ENCODE measurements at regions not wholly inside any gene's neighbourhood (a gene's known extent, or its start where the extent isn't known, plus 50 kb on each side); places are given as distances from the start of the nearest gene placed in this dataset.
"Not testable (repeated sequence)": the region's sequence is repeated elsewhere in the genome, so short reads cannot be mapped to it uniquely, and the experiment has no call there.

DNA sequence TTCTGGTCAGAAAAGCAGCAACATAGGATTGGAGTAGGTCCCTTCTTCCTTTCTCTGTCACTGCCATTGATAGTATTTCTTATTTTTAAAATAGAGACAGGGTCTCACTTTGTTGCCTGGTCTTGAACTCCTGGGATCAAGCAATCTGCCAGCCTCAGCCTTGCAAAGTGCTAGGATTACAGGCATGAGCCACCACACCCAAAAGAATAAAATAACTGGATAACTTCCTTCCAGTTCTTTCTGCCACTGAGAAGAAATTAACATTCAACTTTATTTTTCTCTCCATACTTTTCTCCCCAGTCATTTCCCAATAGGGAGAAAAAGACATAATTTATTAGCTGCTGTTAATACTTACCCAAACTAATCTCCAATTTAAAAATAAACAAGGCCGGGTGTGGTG lies 91.9 kb upstream of the MED13 start:
- H3K27me3 ChIP-seq, result no peaks in the 10 kb centered on the region
- H3K27ac ChIP-seq, result no peak overlapping the region
- H3K36me3 ChIP-seq, result no peaks in the 10 kb centered on the region
- no peak overlapping the region for H3K9ac ChIP-seq
- no peaks in the 10 kb centered on the region for H3K4me1 ChIP-seq
- no peaks in the 10 kb centered on the region for H3K9me3 ChIP-seq (replicated peaks in 1 of 11)
- TF ChIP-seq Cebpa-rat (IDR thresholded peaks at IDR 0.05), result no peak
- no peaks in the 10 kb centered on the region for H4K20me1 ChIP-seq
- no peak overlapping the region for H3K4me2 ChIP-seq
- no peak overlapping the region for H3K4me3 ChIP-seq

DNA sequence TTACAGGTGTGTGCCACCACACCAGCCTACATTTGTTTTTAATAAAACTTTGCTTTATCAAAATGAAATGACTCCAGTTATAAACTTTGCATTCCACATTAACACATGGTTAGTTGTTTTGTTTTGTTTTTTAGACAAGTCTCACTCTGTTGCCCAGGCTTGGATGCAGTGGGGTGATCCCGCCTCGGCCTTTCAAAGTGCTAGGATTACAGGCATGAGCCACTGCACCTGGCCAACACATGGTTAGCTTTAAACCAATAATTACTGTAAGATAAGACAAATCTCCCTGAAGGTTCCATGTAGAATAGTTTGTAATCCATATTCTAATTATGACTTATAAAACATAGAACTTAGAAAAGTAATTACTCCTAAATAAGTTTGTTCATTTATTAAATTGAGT lies 89.8 kb upstream of the MED13 start:
- Histone ChIP-seq H3K9ac (no peak overlapping the region), H4K20me1 (no peaks in the 10 kb centered on the region), H3K36me3 (no peaks in the 10 kb centered on the region), H3K4me2 (no peak overlapping the region), H3K4me1 (no peaks in the 10 kb centered on the region), H3K4me3 (no peak overlapping the region), H3K9me3 (replicated peaks in 1 of 11) (no peaks in the 10 kb centered on the region), H3K27me3 (no peaks in the 10 kb centered on the region), H3K27ac (no peak overlapping the region)
- no peak for TF ChIP-seq Cebpa-rat (IDR thresholded peaks at IDR 0.05)

DNA sequence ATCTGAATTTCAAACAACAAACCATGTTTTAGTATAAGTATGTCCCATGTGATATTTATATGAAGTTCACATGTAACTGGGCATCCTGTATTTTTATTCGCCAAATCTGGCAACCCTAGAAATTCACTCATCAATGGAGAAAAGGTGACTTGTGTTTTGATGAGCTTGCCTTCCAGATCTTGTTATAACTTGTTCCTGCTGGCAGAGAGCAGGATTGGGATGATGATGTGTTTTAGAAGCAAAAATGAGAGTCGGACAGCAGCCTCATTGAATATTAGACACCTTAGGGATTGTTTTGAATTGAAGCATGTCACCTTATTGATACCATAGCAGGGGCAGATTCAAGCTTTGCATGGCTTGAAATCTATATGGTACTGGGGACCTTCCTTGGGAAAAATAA lies 85.4 kb upstream of the MED13 start:
- Histone ChIP-seq H3K36me3 (no peaks in the 10 kb centered on the region), H3K9me3 (replicated peaks in 1 of 11) (no peaks in the 10 kb centered on the region), H3K4me3 (no peak overlapping the region), H3K27ac (no peak overlapping the region), H3K9ac (no peak overlapping the region), H3K4me2 (no peak overlapping the region), H4K20me1 (no peaks in the 10 kb centered on the region), H3K4me1 (no peaks in the 10 kb centered on the region), H3K27me3 (no peaks in the 10 kb centered on the region)
- TF ChIP-seq Cebpa-rat (IDR thresholded peaks at IDR 0.05), result no peak

DNA sequence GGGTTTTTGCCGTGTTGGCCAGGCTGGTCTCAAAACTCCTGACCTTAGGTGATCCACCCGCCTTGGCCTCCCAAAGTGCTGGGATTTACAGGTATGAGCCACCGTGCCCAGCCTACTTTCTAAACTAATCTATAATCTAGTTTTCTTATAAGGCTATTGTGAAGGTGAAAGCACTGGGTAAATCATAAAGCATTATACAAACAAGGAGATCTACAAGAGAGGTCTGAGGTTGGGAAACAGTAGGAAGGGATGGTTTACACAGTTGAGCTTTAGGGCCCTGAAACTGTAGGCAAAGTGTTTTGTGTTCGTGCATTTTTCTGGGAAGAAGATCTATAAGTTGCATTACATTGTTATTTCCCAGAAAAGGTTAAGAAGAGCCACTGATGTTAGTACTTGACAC lies 84.9 kb upstream of the MED13 start:
- no peaks in the 10 kb centered on the region for H3K36me3 ChIP-seq
- H3K27me3 ChIP-seq, result no peaks in the 10 kb centered on the region
- no peak overlapping the region for H3K9ac ChIP-seq
- H3K9me3 ChIP-seq (replicated peaks in 1 of 11), result no peaks in the 10 kb centered on the region
- H3K4me3 ChIP-seq, result no peak overlapping the region
- no peak overlapping the region for H3K27ac ChIP-seq
- H3K4me1 ChIP-seq, result no peaks in the 10 kb centered on the region
- H4K20me1 ChIP-seq, result no peaks in the 10 kb centered on the region
- TF ChIP-seq Cebpa-rat (IDR thresholded peaks at IDR 0.05), result no peak
- no peak overlapping the region for H3K4me2 ChIP-seq

DNA sequence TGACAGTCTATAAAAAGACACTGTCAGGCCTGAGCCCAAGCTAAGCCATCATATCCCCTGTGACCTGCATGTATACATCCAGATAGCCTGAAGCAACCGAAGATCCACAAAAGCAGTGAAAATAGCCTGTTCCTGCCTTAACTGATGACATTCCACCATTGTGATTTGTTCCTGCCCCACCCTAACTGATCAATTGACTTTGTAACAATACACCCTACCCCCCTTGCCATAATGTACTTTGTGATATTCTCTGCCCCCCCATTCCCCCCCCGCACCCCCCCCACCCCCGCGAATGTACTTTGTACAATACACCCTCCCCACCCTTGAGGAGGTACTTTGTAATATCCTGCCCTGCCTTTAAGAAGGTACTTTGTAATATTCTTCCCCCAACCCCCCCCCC lies 82.2 kb upstream of the MED13 start:
- TF ChIP-seq Cebpa-rat (IDR thresholded peaks at IDR 0.05), result no peak
- Histone ChIP-seq H3K36me3 (no peaks in the 10 kb centered on the region), H3K4me1 (peaks cover 0 to 11% (median 0%) of the 10 kb centered on the region in 10 experiments; a peak in 4 of 20 replicates), H3K4me3 (no peak overlapping the region), H3K4me2 (no peak overlapping the region), H3K27me3 (no peaks in the 10 kb centered on the region), H4K20me1 (no peaks in the 10 kb centered on the region), H3K9me3 (replicated peaks in 1 of 11) (peaks cover 0 to 5% (median 0%) of the 10 kb centered on the region in 11 experiments; a peak in 3 of 22 replicates), H3K9ac (no peak overlapping the region), H3K27ac (no peak overlapping the region)

DNA sequence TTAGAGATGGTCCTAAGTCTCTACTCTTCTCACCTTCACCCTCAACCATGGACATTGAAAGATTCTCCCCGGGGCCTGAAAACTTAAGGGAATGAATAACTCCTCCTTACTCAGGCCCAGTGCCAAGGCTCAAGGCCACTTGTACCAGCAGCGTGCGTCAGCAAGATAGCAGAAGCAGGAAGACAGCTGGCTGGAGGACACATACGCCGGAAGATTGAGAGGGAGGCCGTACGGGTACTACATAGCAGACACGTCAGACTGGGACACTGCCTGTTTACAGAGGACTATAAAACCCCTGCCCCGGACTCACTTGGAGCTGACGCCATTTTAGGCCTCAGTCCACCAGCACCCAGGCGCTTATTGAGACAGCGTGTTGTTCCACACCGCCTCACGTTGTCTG lies 75.8 kb upstream of the MED13 start:
- Histone ChIP-seq H3K9ac (no peak overlapping the region), H3K4me3 (no peak overlapping the region), H3K4me1 (peaks cover 0 to 11% (median 0%) of the 10 kb centered on the region in 10 experiments; a peak in 4 of 20 replicates), H3K4me2 (no peak overlapping the region), H4K20me1 (no peaks in the 10 kb centered on the region), H3K27me3 (no peaks in the 10 kb centered on the region), H3K9me3 (replicated peaks in 1 of 11) (peaks cover 21 to 50% (median 28%) of the 10 kb centered on the region in 11 experiments), H3K36me3 (no peaks in the 10 kb centered on the region), H3K27ac (no peak overlapping the region)
- no peak for TF ChIP-seq Cebpa-rat (IDR thresholded peaks at IDR 0.05)

DNA sequence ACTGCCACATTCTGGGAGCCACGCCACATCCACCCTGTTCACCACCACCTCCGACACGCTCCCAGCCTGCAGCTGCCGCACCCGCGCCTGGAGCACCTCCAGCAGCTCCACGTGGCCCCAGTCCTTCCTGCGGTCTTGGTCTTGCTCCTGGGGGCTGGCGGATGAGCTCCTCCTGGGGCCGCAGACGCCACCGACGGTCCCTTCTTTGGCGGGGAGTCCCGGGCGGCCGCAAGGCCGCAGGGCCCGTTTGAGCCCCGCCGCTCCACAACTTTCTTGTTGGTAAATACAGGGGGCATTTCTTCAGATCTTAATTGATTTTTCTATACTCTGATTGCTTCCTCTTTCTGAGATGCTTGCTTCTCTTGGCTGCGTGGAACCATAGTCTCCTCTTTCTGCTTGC lies 75.3 kb upstream of the MED13 start:
- H3K27me3 ChIP-seq, result no peaks in the 10 kb centered on the region
- peaks cover 21 to 50% (median 28%) of the 10 kb centered on the region in 11 experiments for H3K9me3 ChIP-seq (replicated peaks in 1 of 11)
- no peak overlapping the region for H3K4me2 ChIP-seq
- H3K9ac ChIP-seq, result no peak overlapping the region
- no peak for TF ChIP-seq Cebpa-rat (IDR thresholded peaks at IDR 0.05)
- H3K4me3 ChIP-seq, result no peak overlapping the region
- no peak overlapping the region for H3K27ac ChIP-seq
- H3K36me3 ChIP-seq, result no peaks in the 10 kb centered on the region
- H4K20me1 ChIP-seq, result no peaks in the 10 kb centered on the region
- peaks cover 0 to 11% (median 0%) of the 10 kb centered on the region in 10 experiments; a peak in 4 of 20 replicates for H3K4me1 ChIP-seq

DNA sequence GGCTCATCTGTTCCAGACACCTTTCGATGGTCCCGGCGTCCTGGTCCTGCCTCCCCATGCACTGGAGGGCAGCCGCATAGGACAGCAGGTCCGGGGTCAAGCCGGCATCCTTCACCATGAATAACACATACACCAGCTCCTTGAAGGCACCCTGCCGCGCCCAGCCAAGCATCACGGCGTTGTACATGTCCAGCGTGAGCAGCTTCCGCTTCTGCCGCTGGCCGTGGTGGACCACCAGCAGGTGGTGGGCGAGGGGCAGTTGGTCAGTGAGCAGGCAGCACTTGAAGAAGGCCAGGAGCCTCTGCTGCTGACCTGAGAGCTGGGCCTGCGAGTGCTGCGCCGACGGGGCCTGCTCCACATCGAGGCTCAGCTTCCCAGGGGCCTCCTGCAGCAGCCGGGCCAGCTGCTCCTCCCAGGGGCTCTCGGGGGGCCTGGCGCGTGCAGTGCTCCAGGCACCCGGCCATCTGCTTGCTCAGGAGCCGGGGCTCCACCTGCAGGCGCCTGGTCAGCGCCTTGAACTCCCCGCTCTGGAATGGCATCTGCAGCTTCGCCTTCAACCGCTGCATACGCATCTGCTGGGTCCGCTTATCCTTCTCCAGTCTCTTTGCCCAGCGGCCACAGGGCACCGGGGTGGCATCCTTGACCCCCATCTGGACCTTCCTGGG lies 74.7 kb upstream of the MED13 start:
- H3K9me3 ChIP-seq (replicated peaks in 1 of 11), result peaks cover 21 to 50% (median 28%) of the 10 kb centered on the region in 11 experiments
- not testable (repeated sequence) for H3K27me3 ChIP-seq, H3K4me3 ChIP-seq, H3K9ac ChIP-seq, H3K27ac ChIP-seq, H3K36me3 ChIP-seq, H4K20me1 ChIP-seq, H3K4me2 ChIP-seq
- H3K4me1 ChIP-seq, result peaks cover 0 to 11% (median 0%) of the 10 kb centered on the region in 10 experiments; a peak in 4 of 20 replicates

DNA sequence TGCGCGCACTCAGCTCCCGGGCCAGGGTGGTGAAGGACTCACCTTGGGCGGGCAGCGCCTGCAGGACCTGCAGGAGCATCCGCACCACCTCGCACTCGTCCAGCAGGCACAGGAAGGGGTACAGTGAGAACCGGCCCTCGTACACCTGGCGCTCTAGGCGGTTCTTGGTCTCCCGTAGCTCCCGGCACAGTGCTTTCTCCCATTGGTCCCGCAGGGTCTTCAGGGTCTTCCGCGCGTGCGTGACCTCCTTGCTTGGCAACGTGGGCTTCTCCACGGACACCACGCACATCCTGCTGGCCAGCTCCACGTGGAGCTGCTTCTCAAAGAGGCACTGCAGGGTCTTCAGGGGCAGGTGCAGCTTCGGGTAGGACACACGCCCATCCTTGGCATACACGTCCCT lies 74.1 kb upstream of the MED13 start:
- H3K4me1 ChIP-seq, result peaks cover 0 to 8% (median 0%) of the 10 kb centered on the region in 10 experiments; a peak in 4 of 20 replicates
- no peaks in the 10 kb centered on the region for H4K20me1 ChIP-seq
- no peak overlapping the region for H3K4me3 ChIP-seq
- H3K9me3 ChIP-seq (replicated peaks in 1 of 11), result peaks cover 21 to 50% (median 28%) of the 10 kb centered on the region in 11 experiments
- no peaks in the 10 kb centered on the region for H3K27me3 ChIP-seq
- no peaks in the 10 kb centered on the region for H3K36me3 ChIP-seq
- H3K9ac ChIP-seq, result no peak overlapping the region
- no peak overlapping the region for H3K27ac ChIP-seq
- H3K4me2 ChIP-seq, result no peak overlapping the region
- TF ChIP-seq Cebpa-rat (IDR thresholded peaks at IDR 0.05), result no peak

DNA sequence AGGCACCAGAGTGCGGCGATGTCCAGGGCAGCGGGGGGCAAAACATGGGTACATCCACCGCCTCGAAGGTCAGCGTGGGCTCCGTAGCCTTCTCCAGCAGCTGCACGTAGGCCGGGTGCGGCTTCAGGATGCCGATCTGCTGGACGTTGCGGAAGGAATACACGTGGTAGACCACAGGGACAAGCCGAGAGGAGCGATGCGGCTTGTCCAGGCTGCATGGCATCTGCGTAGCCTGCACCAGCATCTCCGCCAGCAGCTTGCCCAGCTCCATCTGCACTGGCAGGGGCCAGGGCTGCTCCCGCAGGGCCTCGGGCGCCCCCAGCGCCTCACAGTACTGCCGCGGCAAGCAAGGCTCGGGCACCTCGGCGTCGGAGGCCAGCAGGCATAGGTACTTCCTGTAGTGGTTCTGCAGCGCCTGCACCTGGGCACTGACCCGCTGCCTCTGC lies 73.6 kb upstream of the MED13 start:
- H3K9me3 ChIP-seq (replicated peaks in 1 of 11), result peaks cover 21 to 50% (median 28%) of the 10 kb centered on the region in 11 experiments
- H3K4me1 ChIP-seq, H3K27ac ChIP-seq, H3K4me3 ChIP-seq, H3K9ac ChIP-seq, H4K20me1 ChIP-seq, H3K36me3 ChIP-seq, H3K27me3 ChIP-seq, H3K4me2 ChIP-seq: not testable (repeated sequence)

DNA sequence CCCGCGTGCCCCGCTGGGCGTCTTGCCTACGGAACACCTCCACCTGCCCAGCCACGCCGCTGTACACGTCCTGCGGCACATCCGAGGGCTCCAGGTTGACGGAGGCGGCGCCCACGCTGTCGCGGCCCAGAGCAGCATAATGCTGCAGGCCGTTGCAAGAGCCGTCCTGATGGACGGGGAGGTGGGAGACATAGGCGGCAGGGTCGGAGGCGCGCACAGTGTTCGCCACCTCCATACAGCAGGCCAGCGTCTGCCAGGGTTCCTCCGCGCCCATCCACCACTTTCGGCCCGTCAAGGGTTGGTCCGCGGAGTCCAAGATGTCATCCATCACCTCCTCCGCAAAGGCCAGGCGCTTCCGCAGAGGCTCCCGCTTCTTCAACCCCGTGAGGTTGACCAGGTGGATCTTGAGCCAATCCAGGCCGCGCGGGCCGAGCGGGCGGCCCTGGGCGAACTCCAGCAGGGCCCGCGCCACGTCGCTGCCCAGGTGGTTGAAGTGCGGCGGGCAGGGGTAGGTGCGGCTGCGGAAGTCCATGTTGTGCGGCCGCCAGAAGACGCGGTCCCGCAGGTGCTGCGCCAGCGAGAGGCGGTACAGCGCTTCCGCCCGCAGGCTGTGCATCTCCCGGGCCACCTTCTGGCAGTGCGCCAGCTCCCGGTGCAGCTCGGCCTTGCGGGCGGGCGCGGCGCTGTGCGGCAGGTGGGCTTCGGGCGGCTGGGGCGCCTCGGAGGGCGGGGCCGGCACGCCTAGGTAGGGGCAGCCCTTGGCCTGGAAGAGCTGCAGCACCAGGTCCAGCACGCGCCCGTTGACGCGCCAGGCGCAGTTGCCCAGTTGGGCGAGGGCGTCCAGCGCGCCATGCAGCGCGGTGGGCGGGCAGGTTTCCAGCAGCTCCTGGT lies 72.9 kb upstream of the MED13 start:
- not testable (repeated sequence) for H3K4me1 ChIP-seq, H3K4me2 ChIP-seq, H4K20me1 ChIP-seq, H3K27ac ChIP-seq, H3K27me3 ChIP-seq, H3K9ac ChIP-seq, H3K4me3 ChIP-seq, H3K36me3 ChIP-seq
- H3K9me3 ChIP-seq (replicated peaks in 1 of 11), result peaks cover 21 to 50% (median 28%) of the 10 kb centered on the region in 11 experiments

DNA sequence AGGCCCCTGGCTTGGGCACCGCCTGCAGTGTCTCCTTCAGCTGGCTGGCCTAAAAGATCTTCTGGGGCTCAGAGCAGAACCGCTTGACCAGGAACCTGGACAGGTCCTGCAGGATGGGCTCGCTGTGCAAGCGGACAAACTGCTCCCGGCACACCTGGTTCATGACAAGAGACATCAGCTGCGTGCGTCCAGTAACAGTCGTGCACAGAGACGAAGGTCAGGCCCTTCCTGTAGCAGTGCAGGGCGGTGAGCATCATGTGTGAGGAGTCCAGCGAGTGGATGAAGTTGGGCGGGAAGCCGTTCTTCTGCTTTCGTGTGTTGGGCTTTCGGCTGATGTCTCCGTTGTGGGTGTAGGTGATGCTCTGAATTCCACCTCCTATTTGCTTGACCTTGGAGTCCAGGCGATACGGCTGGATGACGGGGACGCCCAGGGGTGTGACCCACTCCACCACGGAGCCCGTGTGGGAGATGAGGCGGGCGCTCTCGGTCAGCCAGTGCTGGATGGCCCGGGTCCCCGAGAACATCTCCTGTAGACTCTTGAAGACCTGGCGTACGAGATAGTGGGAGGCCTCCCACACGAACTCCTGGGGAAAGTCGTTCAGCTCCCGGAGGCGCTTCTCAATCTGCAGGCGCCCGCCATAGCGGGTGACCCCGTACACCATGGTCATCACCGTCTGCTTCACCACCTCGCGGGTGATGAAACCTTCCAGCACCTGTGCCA lies 72.1 kb upstream of the MED13 start:
- not testable (repeated sequence) for H3K36me3 ChIP-seq, H3K4me1 ChIP-seq, H3K4me2 ChIP-seq, H3K27ac ChIP-seq, H3K27me3 ChIP-seq, H4K20me1 ChIP-seq, H3K4me3 ChIP-seq, H3K9ac ChIP-seq
- H3K9me3 ChIP-seq (replicated peaks in 1 of 11), result peaks cover 21 to 50% (median 28%) of the 10 kb centered on the region in 11 experiments
